ENCODE measurements at regions not wholly inside any gene's neighbourhood (a gene's known extent, or its start where the extent isn't known, plus 50 kb on each side); places are given as distances from the start of the nearest gene placed in this dataset.
"Not testable (repeated sequence)": the region's sequence is repeated elsewhere in the genome, so short reads cannot be mapped to it uniquely, and the experiment has no call there.

- not testable (repeated sequence) for TF ChIP-seq POLR2AphosphoS5 (IDR thresholded peaks at IDR 0.05; ENCODE audit: borderline replicate concordance, low read depth, low read length); EZH2 (IDR thresholded peaks at IDR 0.05)
These were observed 846.4 kb downstream of the RPIA start for GRCh38 chr2:89537862-89538261.

Data from SK-N-MC (cell line).